ENCODE measurements at regions not wholly inside any gene's neighbourhood (a gene's known extent, or its start where the extent isn't known, plus 50 kb on each side); places are given as distances from the start of the nearest gene placed in this dataset.
A peak's percentile ranks its signal among the peaks of the same experiment; 100 is the strongest.

DNA sequence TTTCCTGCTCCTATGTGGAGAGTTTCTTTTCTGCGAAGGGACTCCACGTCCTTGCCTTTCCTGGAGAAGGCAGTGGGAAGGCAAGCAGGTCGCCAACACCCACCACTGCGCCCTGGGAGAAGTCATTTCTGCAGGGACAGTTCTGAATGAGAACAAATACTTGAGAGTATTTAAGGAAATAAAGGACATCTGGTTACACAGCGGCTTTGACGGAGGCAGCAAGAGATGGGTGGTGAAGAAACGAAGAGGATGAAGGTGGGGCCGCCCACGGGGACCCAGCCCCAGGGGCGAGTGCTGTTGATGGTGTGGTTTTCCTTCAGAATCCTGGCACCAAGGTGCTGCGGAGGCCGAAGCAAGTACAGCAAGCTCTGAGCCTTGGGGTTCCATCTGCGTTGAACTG is 75.5 kb downstream of the PSMG1 start:
- H3K27me3 ChIP-seq = no peaks in the 10 kb centered on the region
- peaks cover 0 to 7% (median 2%) of the 10 kb centered on the region in 4 donors for H3K4me1 ChIP-seq
- H3K27ac ChIP-seq = no peak overlapping the region
- H3K4me3 ChIP-seq = no peak overlapping the region
- TF ChIP-seq POLR2AphosphoS5 (IDR thresholded peaks at IDR 0.05) = no peak
- TF ChIP-seq POLR2A (IDR thresholded peaks at IDR 0.05) = no peak
- TF ChIP-seq EP300 (IDR thresholded peaks at IDR 0.05; ENCODE audit: low read depth) = no peak
- TF ChIP-seq, protein P1, sequence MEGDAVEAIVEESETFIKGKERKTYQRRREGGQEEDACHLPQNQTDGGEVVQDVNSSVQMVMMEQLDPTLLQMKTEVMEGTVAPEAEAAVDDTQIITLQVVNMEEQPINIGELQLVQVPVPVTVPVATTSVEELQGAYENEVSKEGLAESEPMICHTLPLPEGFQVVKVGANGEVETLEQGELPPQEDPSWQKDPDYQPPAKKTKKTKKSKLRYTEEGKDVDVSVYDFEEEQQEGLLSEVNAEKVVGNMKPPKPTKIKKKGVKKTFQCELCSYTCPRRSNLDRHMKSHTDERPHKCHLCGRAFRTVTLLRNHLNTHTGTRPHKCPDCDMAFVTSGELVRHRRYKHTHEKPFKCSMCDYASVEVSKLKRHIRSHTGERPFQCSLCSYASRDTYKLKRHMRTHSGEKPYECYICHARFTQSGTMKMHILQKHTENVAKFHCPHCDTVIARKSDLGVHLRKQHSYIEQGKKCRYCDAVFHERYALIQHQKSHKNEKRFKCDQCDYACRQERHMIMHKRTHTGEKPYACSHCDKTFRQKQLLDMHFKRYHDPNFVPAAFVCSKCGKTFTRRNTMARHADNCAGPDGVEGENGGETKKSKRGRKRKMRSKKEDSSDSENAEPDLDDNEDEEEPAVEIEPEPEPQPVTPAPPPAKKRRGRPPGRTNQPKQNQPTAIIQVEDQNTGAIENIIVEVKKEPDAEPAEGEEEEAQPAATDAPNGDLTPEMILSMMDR (IDR thresholded peaks at IDR 0.05) = no peak
- no peaks in the 10 kb centered on the region for H3K9me3 ChIP-seq
- 91 to 98% methylated on average over 9 to 13 of the region's 13 CpGs for WGBS, 2 donors (ENCODE audit: low coverage in 1 of 2)
- no peaks in the 10 kb centered on the region for H3K36me3 ChIP-seq
- no peak for DNase-seq
- in situ Hi-C loops (cut with MboI; ENCODE audit: low pct_ligation_motif_present in 1 of 4, low pct_unique_long_range_greater_than_20kb in 1 of 4, low sequenced_read_pairs in 3 of 4) = no loop called here
- intact Hi-C loops (cut with DNase I; ENCODE audit: low total_unique reads) = loop anchor here (10.0 kb wide), 1 partner anchor 303 kb away; the partner anchor contains the start of gene ETS2

DNA sequence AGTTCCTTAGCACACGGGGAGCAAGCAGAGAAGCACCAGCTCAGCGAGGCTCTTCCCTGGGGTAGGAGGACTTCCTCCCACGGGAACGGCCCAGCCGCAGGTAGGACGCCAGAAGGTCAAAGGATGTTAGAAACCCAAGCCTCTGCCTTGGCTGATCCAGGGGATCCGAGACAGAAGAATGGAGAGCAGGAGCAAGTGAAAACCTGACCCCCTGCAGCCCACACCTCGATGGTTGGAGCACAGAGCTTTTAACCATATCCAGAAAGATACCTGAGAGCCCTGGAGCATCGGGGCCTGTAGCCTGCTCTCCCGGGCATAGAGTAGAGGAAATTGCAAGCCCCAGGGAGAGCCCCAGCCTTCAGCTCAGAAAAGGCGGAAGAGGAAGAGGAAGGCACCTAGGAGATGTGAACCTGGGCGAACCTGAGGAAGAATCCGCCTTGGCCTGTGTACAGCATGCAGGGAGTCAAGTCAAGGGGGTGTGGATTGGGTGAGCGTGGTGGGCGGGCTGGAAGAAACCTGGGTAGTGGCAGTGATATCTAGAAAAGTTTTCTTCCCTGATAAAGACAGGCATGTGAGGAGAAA is 76.3 kb downstream of the PSMG1 start:
- Histone ChIP-seq H3K27ac (no peak overlapping the region), H3K27me3 (no peaks in the 10 kb centered on the region), H3K9me3 (no peaks in the 10 kb centered on the region), H3K4me1 (peaks cover 0 to 7% (median 2%) of the 10 kb centered on the region in 4 donors), H3K36me3 (no peaks in the 10 kb centered on the region), H3K4me3 (no peak overlapping the region)
- DNase-seq = no peak
- in situ Hi-C loops (cut with MboI; ENCODE audit: low pct_ligation_motif_present in 1 of 4, low pct_unique_long_range_greater_than_20kb in 1 of 4, low sequenced_read_pairs in 3 of 4) = no loop called here
- WGBS, 2 donors (ENCODE audit: low coverage in 1 of 2) = 90 to 94% methylated on average over 3 to 15 of the region's 15 CpGs
- TF ChIP-seq, protein P1 (IDR thresholded peaks at IDR 0.05) = no peak
- TF ChIP-seq POLR2A (IDR thresholded peaks at IDR 0.05) (no peak), EP300 (IDR thresholded peaks at IDR 0.05; ENCODE audit: low read depth) (no peak), POLR2AphosphoS5 (IDR thresholded peaks at IDR 0.05) (no peak)
- intact Hi-C loops (cut with DNase I; ENCODE audit: low total_unique reads) = loop anchor here (10.0 kb wide), 1 partner anchor 302 kb away; the partner anchor contains the start of gene ETS2

DNA sequence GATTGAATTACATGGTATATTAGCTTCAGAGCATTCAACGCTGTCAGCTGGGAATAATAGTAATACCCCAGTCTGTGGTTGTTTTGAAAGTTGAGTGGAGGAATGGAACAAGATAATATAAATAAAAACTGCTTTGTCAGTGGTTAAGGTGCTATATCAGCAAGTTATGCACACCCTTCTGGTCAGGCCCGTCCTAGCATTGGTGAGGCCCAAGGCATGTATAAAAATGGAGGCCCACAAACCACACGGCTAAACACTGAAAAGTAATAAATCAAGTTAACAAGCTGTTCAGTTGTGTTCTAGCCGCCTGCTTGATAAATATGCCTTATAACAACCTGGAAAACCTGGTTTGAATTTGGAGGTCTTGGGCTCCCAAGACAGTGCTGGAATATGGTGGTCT is 77.4 kb downstream of the PSMG1 start:
- no peak for DNase-seq
- no peaks in the 10 kb centered on the region for H3K36me3 ChIP-seq
- H3K9me3 ChIP-seq = no peaks in the 10 kb centered on the region
- TF ChIP-seq EP300 (IDR thresholded peaks at IDR 0.05; ENCODE audit: low read depth) = no peak
- TF ChIP-seq POLR2A (IDR thresholded peaks at IDR 0.05) = no peak
- TF ChIP-seq, protein P1 (IDR thresholded peaks at IDR 0.05) = no peak
- TF ChIP-seq POLR2AphosphoS5 (IDR thresholded peaks at IDR 0.05) = no peak
- intact Hi-C loops (cut with DNase I; ENCODE audit: low total_unique reads) = loop anchor here (10.0 kb wide), 1 partner anchor 301 kb away; the partner anchor contains the start of gene ETS2
- H3K4me3 ChIP-seq = no peak overlapping the region
- peaks cover 0 to 7% (median 2%) of the 10 kb centered on the region in 4 donors for H3K4me1 ChIP-seq
- WGBS, 2 donors (ENCODE audit: low coverage in 1 of 2) = 71 to 73% methylated on average over 4 of the region's 4 CpGs
- H3K27ac ChIP-seq = peak overlapping the region in 3 of 4 donors; percentile 54 to 68 (median 68)
- no peaks in the 10 kb centered on the region for H3K27me3 ChIP-seq
- in situ Hi-C loops (cut with MboI; ENCODE audit: low pct_ligation_motif_present in 1 of 4, low pct_unique_long_range_greater_than_20kb in 1 of 4, low sequenced_read_pairs in 3 of 4) = no loop called here

DNA sequence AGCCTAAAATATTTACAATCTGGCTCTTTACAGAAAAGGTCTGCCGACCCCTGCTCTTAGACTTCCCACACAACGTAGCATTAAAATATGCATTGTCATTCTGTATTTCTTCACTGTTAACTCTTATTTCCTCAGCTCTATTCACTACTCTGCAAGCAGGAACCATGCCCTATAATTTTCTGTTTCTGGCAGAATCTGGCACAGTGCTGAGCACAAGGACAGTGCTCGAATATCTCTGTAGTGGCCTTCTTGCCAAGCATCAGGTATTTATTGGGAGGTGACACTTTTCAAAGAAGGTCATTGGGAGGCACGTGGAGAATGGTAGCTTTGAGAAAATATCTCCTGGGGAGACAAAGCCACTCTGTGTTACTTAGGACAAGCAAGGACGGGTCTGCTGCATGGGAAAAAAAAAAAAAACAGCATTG is 77.9 kb downstream of the PSMG1 start:
- Histone ChIP-seq H3K4me1 (peaks cover 0 to 7% (median 2%) of the 10 kb centered on the region in 4 donors), H3K36me3 (no peaks in the 10 kb centered on the region), H3K27ac (peak overlapping the region; percentile 54 to 68 (median 64)), H3K4me3 (no peak overlapping the region), H3K9me3 (no peaks in the 10 kb centered on the region), H3K27me3 (no peaks in the 10 kb centered on the region)
- DNase-seq = no peak
- in situ Hi-C loops (cut with MboI; ENCODE audit: low pct_ligation_motif_present in 1 of 4, low pct_unique_long_range_greater_than_20kb in 1 of 4, low sequenced_read_pairs in 3 of 4) = no loop called here
- intact Hi-C loops (cut with DNase I; ENCODE audit: low total_unique reads) = loop anchor here (10.0 kb wide), 1 partner anchor 301 kb away; the partner anchor contains the start of gene ETS2
- TF ChIP-seq, protein P1 (IDR thresholded peaks at IDR 0.05) = no peak
- TF ChIP-seq EP300 (IDR thresholded peaks at IDR 0.05; ENCODE audit: low read depth) (no peak), POLR2AphosphoS5 (IDR thresholded peaks at IDR 0.05) (no peak), POLR2A (IDR thresholded peaks at IDR 0.05) (no peak)
- WGBS, 2 donors (ENCODE audit: low coverage in 1 of 2) = 55 to 66% methylated on average over 5 of the region's 5 CpGs
